LNCAP (cell line): ENCODE measurements at regions not wholly inside any gene's neighbourhood (a gene's known extent, or its start where the extent isn't known, plus 50 kb on each side); places are given as distances from the start of the nearest gene placed in this dataset.

Experiments
- TF ChIP-seq, protein P1 (sequence below): fragments of 450-650 bp; IDR thresholded peaks from 2 replicates; pipeline ENCODE4 v1.5.1; 2017; ENCODE audit warnings: mild to moderate bottlenecking

DNA sequence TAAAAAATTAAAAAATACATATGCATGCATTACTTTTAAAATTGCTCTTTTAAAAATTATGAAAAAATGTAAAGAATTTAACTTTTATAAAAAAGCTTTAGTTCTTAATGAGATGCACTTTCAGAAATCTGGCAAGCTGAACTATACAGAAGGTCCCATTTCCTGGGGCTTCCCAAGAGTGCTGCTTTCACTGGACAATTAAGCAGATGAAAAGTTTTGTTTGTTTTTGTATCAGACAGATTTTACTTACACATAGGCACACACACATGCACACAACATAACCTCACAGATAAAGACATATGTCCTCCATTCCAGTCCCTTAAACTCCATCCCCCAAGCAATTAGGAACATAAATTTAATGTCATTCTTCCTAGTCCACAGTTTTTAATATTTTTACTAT is 402.3 kb upstream of the ASIC2 start:
- TF ChIP-seq, protein P1, sequence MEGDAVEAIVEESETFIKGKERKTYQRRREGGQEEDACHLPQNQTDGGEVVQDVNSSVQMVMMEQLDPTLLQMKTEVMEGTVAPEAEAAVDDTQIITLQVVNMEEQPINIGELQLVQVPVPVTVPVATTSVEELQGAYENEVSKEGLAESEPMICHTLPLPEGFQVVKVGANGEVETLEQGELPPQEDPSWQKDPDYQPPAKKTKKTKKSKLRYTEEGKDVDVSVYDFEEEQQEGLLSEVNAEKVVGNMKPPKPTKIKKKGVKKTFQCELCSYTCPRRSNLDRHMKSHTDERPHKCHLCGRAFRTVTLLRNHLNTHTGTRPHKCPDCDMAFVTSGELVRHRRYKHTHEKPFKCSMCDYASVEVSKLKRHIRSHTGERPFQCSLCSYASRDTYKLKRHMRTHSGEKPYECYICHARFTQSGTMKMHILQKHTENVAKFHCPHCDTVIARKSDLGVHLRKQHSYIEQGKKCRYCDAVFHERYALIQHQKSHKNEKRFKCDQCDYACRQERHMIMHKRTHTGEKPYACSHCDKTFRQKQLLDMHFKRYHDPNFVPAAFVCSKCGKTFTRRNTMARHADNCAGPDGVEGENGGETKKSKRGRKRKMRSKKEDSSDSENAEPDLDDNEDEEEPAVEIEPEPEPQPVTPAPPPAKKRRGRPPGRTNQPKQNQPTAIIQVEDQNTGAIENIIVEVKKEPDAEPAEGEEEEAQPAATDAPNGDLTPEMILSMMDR, result no peak

DNA sequence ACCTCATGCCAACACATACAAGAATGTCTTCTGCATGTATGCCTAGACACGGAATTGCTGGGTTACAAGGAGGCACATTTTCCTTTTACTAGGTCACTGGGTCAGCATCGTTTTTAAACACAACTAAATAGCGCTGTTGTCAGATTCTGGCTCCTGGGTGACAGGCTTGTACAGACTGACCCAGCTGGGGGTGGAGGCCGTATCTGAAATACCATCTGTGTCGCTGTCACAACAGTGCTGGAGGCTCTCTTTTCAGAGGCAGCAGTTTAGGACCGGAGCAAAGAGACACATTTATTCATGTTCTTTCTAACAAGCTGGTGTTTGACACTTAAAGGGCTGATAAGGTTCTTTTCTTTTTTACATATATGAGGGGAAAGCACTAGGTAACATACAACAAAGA is 403.0 kb upstream of the ASIC2 start:
- TF ChIP-seq, protein P1, result no peak

DNA sequence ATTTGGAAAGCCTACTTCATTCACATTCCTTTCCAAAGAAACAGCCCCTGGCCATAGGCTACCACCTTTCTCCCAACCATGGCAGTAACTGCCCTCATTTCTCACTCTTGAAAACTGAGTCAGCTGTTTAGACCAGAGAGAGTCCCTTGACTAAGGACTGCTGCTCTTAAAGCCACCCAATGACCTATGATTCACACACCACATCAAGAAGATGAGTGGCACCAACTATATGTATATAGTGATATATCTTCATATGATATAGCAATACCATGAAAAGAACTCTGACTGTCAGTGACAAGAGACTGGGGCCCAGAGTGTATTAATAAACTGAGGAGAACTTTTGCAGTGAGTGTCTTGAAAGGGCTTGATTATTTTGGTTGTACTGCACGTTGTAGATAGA is 404.5 kb upstream of the ASIC2 start:
- TF ChIP-seq, protein P1, result no peak

DNA sequence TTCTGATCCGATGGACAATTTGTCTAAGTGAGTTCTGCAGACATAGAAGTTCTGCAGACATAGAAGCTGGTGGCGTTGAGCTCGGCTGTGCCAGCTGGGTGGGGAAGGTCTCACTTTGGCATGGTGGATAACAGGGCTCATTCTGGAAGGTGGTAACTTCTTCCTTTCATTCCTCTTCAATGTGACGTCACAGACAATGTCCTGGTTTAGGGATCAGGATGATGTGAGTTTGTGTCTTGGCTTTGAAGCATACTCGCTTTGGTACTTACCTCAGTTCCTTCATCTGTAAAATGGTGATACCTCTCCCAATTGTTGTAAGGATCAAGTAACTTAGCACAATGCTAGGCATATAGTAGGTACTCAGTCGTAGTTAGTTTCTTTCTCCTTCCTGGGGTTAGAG is 408.8 kb upstream of the ASIC2 start:
- TF ChIP-seq, protein P1, result no peak

DNA sequence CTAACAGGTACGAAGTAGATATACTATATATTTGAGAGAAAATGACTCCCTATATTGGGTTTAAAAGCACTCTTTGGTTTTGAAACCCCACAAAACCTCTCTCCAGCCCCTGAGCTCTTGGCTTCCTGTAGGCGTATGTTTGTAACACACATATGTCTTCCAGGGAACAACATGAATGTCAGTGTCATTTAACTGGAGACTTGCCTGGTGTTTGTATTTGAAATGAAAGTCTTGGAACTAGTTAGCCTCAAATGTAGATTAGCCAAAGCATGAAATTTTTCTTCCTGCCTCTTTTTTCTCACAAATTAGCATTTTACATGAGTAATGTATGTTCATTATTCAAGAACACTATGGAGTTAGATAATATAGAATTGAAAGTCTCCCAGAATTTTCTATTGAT is 411.8 kb upstream of the ASIC2 start:
- TF ChIP-seq, protein P1, result no peak

DNA sequence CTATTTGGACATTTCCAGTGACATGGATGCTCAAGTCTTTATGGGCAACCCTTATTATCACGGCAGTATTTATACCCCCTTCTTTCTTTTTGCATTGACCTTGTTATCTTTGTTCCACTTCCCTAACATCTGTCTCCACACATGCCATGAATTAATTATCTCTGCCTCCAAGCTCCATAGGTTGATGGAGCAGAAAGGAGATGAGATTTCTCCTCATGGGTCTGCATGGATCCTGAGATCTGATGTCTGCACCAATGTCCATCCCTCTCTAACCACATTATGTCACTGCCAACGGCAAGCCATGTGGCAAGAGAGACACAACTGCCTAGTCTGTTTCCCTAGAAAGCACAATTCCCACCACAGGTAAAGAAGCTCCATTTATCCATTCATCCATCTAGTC is 416.8 kb upstream of the ASIC2 start:
- TF ChIP-seq, protein P1, result no peak

DNA sequence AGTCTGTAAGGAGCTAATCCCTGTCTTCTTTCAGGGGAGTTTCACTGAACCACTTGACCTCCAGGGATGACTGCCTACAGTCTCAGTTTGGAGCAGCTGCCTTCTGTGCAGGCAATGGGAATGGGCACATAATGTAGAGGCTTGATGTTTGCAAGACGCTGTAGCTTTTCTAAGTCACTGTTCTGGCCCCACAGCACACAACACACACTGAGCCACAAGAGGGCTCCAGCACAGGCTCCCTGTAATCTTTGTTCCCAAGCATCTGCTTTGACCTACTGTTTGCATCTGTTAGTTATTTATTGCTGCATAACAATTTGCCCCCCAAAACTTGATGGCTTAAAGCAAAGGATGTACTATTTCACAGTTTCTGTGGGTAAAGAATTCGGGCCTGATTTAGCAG is 419.0 kb upstream of the ASIC2 start:
- TF ChIP-seq, protein P1, result no peak

DNA sequence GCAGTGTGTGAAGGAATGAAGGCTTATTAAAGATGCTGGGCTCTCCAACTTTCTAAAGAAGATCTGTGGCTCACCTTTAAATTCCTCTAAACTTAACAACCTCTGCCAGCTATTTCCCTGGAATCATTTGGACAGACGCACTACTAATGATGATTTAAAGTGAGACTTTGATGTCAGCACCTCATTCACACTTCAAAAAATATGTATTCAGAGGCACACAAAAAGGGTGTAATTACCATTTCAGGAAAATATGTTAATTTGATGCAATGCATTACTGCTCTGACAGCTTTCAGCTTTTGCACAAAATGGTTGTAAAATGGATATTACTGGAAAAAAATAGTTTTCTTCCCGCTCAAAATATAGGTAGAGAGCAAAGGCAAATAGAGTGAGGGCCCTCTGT is 423.9 kb upstream of the ASIC2 start:
- TF ChIP-seq, protein P1, result no peak
